ENCODE measurements at regions not wholly inside any gene's neighbourhood (a gene's known extent, or its start where the extent isn't known, plus 50 kb on each side); places are given as distances from the start of the nearest gene placed in this dataset.
A peak's percentile ranks its signal among the peaks of the same experiment; 100 is the strongest.
"Not testable (repeated sequence)": the region's sequence is repeated elsewhere in the genome, so short reads cannot be mapped to it uniquely, and the experiment has no call there.

DNA sequence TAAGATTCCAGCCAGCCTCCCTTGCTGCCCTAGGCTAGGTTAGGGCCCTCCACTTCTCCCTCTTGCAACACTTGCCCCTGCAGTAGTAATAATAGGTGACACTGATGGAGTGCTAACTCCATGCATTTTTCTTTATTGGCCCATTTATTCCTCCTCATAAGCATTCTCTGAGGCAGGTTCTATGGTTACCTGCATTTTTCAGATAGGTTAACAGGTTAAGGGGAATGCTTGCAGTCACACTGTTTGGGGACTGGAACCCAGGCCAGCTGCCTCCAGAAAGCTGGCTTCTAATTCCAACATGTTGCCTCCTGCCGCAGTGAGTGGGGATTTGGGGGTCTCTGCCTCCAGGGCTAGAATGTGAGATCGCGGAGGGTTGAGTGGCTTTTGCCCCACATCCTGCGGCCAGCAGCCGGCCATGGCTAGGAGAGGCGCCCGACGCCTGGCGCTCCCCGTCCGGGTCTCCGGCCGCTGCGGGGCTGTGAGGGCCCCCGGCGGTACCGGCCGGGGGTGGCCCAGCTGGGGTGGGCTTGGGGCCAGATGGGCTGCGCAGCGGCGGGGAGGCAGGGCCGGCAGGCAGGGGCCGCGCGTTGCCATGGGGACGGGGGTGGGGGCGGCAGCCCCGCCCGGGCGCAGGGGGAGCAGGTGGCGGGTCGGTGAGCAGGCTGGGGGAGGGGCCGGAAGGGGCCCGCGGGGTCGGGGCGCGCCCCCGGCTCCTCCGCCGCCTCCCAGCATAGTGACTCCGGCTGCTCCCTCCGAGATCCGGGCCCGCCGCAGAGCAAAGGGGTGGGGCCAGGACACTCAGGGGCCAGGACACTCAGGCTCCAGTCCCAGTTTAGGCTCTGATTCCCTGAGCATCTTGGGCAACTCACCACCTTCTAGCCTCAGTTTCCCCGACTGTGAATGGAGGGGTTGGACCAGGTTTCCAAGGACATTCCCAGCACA, 68.4 kb upstream of the SSBP3 start:
- DNase-seq: peak; percentile 21

DNA sequence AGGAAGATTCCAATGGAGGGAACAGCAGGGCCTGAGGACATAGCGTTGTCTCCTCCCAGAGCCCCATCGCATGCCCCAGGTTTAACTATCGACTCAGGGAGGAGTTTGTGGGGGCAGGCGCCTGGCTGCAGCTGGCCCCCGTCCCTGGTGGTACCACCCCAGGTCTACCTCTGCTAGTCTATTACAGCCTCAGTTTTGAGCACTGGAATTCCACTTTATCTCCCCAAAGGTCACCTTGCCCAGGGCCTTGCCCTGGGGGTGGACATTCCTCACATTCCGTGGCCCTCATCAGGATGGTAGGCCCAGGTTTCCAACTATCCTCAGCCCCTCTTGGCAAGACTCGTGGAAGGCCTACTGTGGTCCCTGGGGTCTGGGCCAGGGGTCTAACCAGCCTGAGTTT, 65.4 kb upstream of the SSBP3 start:
- no peak for DNase-seq

DNA sequence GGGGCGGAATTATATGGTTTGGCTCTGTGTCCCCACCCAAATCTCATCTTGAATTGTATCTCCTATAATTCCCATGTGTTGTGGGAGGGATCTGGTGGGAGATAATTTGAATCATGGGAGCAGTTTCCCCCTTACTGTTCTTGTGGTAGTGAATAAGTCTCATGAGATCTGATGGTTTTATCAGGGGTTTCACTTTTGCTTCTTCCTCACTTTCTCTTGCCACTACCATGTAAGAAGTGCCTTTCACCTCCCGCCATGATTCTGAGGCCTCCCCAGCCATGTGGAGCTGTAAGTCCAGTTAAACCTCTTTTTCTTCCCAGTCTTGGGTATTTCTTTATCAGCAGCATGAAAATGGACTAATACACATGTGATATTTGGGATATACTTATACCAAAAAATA, 63.2 kb upstream of the SSBP3 start:
- not testable (repeated sequence) for DNase-seq

DNA sequence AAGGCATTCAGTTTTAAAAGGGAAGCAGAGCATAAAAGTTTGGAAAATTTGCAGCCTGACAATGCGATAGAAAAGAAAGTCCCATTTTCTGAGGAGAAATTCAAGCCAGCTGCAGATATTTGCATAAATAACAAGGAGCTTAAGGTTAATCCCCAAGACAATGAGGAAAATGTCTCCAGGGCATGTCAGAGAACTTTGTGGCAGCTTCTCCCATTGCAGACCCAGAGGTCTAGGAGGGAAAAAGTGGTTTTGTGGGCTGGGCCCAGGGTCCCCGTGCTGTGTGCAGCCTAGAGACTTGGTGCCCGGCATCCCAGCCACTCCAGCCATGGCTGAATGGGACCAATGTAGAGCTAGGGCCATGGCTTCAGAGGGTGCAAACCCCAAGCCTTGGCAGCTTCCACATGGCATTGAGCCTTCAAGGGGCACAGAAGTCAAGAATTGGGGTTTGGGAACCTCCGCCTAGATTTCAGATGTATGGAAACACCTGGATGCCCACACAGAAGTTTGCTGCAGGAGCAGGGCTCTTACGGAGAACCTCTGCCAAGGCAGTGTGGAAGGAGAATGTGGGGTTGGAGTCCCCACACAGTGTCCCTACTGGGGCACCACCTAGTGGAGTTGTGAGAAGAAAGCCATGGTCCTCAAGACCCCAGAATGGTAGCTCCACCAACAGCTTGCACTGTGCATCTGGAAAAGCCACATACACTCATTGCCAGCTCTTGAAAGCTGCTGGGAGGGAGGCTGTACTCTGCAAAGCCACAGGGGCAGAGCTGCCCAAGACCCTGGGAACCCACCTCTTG, 62.3 kb upstream of the SSBP3 start:
- DNase-seq: not testable (repeated sequence)

DNA sequence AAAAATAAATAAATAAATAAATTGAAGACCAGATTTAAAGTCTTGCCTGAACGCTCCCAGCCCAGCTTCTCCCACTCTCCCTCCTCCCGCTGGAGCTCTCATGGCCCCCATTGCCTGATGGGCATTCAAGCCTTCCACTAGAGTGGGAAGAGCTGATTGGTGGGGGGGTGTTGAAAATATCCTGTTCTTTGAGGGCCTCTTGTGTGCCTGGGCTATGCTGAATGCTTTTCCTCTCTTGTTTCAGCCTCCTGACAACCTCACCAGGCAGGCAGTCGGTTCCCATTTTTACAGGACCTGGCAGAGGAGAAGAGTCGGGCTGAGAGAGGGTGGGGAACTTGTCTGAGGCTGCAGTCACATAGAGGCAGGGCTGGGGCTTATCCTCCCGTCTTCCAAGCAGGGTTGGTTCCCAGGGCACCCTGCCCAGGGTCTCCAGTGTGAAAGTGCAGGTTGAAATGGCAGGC, 59.2 kb upstream of the SSBP3 start:
- DNase-seq: no peak

DNA sequence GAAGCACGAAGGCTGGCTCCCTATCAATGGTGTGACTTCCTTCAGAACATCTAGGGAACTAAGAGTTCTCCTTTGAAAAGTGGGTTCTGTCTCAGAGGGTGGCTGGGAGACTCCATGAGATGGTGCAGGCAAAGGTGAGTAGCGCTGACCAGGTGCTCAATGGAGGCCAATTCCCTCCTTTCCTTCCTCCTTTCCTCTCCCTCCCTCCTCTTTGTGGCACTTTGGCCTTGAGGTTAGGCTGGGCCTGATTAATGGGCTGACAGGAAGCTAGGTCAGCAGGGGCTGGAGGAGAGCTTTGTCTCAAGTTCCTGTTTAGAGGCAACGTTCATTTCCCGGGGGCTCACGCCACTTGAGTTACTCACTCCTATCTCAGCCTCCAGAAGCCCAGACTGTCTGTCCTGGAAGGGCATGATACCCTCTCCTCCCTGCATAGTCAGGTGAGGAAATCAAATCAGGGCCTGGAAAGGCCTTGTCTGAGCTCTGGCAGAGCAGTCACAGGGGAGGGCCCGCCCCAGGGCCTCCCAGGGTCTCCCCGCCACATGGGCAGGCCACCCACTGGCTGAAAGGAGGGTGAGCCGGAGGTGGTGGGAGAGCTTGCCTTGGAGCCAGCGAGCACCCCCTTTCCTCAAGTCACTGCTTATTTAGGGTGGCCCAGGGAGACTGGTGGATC, 58.4 kb upstream of the SSBP3 start:
- no peak for DNase-seq

DNA sequence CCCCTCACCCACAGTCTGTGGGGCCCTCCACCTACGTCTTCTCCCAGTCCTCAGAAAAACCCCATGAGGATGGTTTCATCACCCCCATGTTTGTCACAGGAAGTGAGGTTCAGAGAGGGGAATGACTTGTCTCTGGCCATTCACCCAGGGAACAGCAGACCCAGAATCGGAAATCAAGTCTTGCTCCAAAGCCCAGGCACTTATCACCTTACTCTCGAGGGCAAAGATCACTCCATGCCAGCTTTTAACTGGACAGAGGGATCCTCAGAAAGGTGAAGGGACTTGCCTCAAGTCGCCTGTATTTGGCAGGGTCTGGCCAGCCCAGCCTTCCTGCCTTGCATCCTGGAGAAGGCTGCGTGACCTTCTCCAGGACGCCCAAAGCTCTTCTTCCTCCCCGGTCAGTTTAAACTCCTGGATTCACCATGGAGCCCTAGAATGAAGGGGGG, 57.9 kb upstream of the SSBP3 start:
- DNase-seq: no peak

DNA sequence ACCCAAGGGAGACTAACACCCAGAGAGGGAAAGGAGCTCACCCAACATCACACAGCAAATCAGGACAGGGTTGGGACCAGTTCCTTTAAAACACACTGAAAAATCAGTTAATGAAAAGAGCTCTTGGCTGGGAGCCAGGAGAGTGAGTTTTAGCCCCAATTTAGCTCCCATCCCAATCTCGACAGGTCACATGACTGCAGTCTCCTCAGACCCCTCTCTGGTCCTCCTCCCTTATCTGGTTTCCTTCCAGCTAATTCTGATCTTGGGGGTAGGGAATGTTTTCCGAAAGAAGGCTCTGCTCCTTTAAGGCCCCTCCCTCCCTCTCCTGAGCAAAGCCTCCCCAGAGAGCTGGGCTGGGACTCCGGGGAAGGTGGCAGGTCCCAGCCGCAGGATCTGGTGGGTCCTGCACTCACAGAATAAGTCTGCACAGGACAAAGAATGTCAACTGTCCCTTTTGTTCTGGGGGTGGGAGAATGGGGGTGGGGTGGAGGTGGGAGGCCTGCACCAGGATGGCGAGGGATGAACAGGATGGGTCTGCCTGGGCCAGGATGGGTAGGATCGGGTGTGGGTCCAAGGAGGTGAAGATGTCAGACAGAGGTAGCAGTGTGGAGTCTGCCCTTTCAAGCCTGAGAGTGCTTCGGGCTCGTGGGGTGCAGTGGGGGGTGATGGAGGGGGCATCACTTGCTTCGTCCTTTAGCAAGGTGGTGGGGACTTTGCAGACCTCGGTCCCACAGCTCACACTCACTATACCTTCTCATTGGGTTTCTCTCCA, 57.3 kb upstream of the SSBP3 start:
- DNase-seq: no peak

DNA sequence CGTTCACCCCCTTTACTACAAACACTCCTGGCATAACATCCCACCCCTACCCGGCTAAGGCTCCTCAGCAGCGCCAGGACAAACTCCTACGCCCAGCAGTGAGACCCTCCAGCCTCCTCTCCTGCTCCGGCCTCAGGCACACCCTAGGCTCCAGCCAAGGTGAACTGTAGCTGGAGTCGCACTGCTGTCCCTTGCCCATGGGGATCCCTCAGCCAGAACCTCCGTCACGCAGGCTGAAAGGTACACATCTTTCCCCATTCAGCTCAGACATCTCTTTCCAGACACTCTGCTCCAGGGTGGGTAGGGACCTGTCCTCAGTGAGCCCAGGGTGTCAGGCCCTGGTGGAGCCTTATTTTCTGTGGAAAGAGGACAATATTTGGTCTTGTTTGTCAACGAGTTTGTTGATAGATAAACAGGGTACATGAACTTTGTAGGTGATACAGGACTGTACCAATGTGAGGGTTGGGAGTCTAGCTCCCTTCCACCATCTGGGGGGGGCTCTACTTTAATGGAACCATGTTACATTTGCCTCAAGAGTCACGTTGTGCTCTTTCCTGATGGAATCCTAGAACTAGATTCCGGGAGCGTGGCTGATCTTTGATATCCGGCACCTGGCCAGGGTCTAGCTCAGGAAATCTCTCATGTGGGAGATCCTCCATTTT, 56.5 kb upstream of the SSBP3 start:
- no peak for DNase-seq

DNA sequence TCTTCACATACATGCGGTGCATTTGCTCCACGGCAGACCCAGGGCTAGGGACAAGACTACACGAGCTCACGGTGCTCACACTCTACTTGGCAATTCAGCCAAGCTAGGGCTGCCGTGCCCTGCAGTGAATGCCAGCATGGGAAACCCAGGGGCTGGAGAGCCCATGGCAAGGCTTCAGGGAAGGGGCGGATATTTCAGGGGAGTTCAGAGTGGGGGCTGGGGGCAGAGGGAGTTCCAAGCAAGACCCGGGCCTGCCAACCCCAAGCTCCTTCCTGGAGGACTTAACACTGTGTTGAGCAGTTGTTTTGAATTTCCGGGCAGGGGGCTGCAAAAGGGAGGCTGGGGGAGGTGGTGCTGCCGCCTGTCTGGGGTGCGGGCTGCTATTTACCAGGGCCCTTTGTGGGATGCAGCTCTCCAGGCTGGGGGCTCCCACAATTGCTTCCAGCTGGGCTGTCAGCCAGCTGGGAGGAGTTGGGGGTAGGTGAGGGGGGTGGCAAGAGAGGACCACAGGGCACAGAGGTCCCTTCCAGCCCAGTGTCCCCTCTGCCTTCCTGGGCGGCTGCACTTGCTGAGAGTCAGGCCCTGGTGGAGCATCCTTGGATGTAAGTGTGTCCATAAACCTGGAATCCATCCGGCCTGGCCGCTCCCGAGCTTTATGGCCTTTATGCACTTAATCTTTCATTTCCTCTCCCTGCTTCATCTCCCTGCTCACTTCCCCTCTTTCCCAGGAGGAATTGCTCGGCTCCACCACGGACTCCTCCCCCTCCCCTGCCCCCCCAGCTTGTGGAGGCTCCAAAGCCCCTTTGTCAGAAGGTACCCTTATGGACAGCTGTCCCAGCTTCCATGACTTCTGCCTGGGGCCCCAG, 55.8 kb upstream of the SSBP3 start:
- DNase-seq: no peak

DNA sequence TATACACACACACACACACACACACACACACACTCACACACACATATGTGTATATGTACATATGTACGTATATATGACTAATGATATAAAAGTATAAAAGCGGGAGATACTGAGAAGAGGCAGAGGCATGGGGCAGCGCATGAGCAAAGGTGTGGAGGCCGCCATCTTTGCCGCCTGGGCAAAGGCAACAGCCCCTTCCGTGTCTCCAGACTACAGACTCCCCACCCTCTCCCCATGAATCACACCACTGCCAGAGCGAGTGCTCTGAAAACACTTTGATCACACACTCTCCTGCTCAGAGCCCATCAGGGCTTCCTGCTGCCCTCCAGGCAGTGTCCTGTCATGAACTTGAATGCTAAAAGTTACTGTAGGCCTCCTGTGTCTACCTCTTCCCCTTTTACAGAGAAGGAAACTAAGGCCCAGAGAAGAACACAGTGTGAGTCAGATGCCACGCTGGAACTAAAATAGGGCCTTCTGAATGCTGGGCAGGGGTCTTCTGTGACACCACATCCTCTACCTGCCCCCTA, 54.7 kb upstream of the SSBP3 start:
- no peak for DNase-seq

DNA sequence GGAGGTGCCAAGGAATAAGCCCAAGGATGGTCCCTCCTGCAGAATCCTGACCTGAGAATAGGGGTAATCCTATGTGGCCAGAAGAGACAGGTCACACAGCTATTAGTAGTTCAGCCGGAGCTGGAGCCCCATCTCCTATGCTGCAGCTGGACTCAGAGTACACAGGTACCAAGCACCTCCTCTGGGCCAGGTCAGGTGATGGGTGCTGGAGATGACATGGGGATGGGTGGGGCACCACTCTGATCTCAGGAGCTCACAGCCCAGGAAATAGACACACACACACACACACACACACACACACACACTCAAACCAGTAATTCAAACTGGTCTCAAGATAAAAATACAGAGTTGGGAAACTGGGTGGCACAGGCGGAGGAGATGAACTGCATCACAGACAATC, 54.2 kb upstream of the SSBP3 start:
- DNase-seq: no peak

DNA sequence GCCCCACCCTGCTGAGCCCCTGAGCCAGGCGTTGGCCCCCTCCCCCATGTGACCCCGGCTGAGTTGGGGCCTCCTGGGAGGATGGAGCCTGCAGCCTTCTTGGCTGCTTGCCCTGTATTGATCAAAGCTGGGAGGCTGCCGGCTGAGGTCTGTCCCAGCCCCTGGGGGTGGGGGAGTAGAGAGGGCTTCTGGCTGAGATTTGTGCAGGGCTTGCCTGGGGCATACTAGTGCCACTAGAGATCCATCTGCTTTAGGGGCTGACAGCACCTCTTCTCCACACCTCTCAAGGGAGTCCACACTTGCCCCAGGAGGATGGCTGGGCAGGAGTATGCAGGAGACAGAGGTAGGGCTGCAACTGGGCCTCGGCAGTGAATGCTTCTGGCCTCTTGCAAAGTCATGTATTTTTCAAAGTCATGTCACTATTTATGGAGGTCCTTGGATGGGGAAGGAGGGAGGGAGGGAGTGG, 53.6 kb upstream of the SSBP3 start:
- no peak for DNase-seq

DNA sequence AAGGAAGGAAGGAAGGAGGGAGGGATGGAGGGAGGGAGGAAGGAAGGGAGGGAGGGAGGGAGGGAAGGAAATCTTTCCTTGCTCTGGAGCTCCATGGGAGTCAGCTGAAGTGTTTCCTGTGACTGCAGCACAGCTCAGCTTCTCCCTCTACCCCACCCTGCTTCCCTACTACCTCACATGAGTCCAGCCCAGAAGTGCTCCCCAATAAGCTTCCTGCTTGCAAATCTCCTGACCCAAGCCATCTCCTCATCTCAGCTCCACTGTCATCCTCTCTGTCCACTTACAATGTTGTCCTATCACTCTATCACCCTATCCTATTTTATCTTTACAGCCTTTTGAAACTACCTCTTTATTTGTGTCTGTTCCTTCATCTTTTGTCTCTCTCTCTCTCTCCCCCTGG, 52.9 kb upstream of the SSBP3 start:
- DNase-seq: no peak

DNA sequence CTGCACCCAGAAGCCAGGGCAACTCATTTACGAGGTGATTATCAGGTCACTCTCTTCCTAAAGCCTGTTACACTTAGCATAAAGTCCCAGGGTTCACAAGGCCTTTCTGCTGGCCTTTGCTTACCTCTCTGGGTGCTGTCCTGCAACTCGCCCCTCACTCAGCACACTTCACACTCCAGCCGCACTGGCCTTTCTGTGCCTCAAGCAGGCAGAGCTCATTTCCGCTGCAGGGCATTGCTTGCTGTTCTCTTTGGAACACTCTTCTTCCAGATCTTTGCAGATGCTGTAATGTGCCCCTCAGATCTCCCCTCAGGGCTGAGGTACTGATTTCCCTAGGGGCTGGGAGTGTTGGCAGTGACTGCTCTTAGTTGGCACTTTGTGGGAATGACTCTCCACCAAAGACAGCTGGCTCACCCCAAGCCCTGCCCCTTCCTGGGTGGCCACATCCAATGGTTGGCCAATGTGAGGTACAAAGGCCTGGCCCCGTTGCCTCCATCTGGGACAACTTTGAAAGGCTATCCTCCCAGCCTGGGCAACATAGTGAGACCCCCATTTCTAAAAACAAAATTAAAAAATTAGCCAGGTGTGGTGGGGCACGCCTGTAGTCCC, 50.8 kb upstream of the SSBP3 start:
- no peak for DNase-seq

DNA sequence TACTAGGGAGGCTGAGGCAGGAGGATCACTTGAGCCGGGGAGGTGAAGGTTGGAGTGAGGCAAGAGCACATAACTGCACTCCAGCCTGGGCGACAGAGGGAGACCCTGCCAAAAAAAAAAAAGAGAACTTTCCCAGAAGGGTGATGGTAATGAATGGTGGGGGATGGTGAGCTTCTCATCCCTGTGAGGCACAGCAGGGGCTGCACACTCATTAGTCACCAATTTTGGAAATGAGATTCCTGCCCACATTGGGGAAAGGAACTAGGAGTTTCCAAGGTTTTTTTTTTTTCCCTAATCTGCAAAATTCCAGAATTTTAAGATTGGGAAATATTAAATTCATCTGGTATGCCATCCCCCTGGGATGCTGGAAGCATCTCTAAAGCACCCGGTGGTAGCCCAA, 50.2 kb upstream of the SSBP3 start:
- no peak for DNase-seq

All from NCI-H510A treated with DMSO at 0.1 percent for 48 hours (cell line).